Mesothelial cell of epicardium (in vitro differentiated cells): ENCODE measurements at regions not wholly inside any gene's neighbourhood (a gene's known extent, or its start where the extent isn't known, plus 50 kb on each side); places are given as distances from the start of the nearest gene placed in this dataset.

Experiments used
- DNase-seq, 2 experiments: peaks; one replicate each; pipeline ENCODE4 v3.0.0; 2021; ENCODE audit warnings: low spot score in 2 of 2; ENCODE audit not compliant: unreplicated experiment in 2 of 2
- H3K27ac Mint-ChIP-seq: 2 replicates; pipeline ENCODE4 v1.8.0; 2021; ENCODE audit warnings: mixed read lengths
- H3K27me3 Mint-ChIP-seq: 2 replicates; pipeline ENCODE4 v1.8.0; 2021; ENCODE audit warnings: low read depth, mixed read lengths
- H3K36me3 Mint-ChIP-seq: 2 replicates; pipeline ENCODE4 v1.8.0; 2021; ENCODE audit warnings: mixed read lengths
- H3K4me1 Mint-ChIP-seq: 2 replicates; pipeline ENCODE4 v1.8.0; 2021; ENCODE audit warnings: mixed read lengths
- H3K4me3 Mint-ChIP-seq: 2 replicates; pipeline ENCODE4 v1.8.0; 2021; ENCODE audit warnings: mild to moderate bottlenecking, moderate library complexity, mixed read lengths
- H3K9me3 Mint-ChIP-seq: 2 replicates; pipeline ENCODE4 v1.8.0; 2021; ENCODE audit warnings: mixed read lengths
- TF ChIP-seq, protein P1 (sequence below): fragments of 200-600 bp; sonication (generic); IDR thresholded peaks from one replicate; pipeline ENCODE4 v1.5.0; 2021; ENCODE audit warnings: antibody characterized with exemption; ENCODE audit not compliant: unreplicated experiment

DNA sequence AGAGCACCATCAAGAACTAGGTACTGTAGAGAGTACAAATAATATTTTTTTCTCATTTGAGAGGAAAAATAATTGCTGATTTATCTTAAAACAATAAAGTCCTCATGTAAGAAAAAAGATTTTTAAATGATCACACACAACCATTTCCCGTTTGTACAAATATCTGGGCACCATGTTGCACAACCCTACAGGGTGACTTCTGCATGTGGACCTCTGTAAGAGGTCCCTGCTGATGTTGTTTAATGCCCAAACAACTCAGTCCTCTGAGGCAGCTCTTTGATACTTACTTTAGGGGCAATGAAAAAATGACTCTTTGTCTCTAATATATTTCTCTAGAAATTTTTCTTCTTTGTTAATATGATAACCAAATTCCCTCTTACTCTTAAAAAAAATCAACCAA, 168.1 kb upstream of the SATB1 start:
- no peak for DNase-seq
- Mint-ChIP-seq H3K36me3 (peaks cover 6% of the 10 kb centered on the region), H3K27ac (no peak overlapping the region), H3K9me3 (peaks cover 12% of the 10 kb centered on the region), H3K4me1 (peaks cover 19% of the 10 kb centered on the region), H3K27me3 (no peaks in the 10 kb centered on the region), H3K4me3 (no peak overlapping the region)
- TF ChIP-seq, protein P1, sequence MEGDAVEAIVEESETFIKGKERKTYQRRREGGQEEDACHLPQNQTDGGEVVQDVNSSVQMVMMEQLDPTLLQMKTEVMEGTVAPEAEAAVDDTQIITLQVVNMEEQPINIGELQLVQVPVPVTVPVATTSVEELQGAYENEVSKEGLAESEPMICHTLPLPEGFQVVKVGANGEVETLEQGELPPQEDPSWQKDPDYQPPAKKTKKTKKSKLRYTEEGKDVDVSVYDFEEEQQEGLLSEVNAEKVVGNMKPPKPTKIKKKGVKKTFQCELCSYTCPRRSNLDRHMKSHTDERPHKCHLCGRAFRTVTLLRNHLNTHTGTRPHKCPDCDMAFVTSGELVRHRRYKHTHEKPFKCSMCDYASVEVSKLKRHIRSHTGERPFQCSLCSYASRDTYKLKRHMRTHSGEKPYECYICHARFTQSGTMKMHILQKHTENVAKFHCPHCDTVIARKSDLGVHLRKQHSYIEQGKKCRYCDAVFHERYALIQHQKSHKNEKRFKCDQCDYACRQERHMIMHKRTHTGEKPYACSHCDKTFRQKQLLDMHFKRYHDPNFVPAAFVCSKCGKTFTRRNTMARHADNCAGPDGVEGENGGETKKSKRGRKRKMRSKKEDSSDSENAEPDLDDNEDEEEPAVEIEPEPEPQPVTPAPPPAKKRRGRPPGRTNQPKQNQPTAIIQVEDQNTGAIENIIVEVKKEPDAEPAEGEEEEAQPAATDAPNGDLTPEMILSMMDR: no peak

DNA sequence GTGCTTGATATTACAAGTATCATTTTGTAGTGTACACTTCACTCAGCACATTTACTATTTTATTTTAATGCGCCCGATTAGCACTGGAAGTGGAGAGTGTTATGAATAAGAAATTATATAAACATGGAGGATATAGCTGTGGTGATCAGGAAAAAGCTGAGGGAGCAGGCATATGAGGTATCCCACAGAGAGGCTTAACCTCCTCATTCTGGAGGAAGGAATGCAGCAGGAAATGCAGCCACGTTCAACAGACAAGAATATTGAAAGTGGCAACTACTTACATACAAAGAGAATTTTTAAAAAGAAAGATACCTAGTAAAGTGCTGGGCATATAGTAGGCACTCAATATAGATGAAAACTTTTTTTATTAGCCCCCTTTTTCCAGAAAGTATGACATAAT, 166.0 kb upstream of the SATB1 start:
- Mint-ChIP-seq H3K4me1 (peaks cover 19% of the 10 kb centered on the region), H3K4me3 (no peak overlapping the region), H3K36me3 (no peaks in the 10 kb centered on the region), H3K27me3 (no peaks in the 10 kb centered on the region), H3K27ac (peak overlapping the region; percentile 60), H3K9me3 (no peaks in the 10 kb centered on the region)
- no peak for DNase-seq
- TF ChIP-seq, protein P1: no peak

DNA sequence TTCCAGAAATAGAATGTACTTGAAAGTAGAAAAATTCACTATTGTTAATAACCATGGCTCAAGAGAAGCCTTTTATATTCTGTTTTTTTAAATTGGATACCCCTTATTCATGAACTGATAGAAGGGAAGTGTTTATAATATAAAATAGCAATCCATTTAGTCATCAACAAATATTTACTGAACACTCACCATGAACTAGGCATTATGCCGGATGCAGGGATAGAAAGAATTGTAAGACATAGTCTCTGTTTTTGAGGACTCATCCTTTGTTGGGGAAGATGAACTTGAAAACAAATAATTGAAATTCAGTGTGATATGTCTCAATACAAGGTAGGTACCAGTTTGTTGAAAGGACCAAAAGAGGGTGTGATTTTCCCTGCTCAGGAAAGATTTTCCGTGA, 160.9 kb upstream of the SATB1 start:
- no peaks in the 10 kb centered on the region for H3K27me3 Mint-ChIP-seq
- TF ChIP-seq, protein P1: no peak
- DNase-seq: no peak
- H3K36me3 Mint-ChIP-seq: no peaks in the 10 kb centered on the region
- H3K9me3 Mint-ChIP-seq: peaks cover 8% of the 10 kb centered on the region
- no peak overlapping the region for H3K27ac Mint-ChIP-seq
- peaks cover 15% of the 10 kb centered on the region for H3K4me1 Mint-ChIP-seq
- H3K4me3 Mint-ChIP-seq: no peak overlapping the region

DNA sequence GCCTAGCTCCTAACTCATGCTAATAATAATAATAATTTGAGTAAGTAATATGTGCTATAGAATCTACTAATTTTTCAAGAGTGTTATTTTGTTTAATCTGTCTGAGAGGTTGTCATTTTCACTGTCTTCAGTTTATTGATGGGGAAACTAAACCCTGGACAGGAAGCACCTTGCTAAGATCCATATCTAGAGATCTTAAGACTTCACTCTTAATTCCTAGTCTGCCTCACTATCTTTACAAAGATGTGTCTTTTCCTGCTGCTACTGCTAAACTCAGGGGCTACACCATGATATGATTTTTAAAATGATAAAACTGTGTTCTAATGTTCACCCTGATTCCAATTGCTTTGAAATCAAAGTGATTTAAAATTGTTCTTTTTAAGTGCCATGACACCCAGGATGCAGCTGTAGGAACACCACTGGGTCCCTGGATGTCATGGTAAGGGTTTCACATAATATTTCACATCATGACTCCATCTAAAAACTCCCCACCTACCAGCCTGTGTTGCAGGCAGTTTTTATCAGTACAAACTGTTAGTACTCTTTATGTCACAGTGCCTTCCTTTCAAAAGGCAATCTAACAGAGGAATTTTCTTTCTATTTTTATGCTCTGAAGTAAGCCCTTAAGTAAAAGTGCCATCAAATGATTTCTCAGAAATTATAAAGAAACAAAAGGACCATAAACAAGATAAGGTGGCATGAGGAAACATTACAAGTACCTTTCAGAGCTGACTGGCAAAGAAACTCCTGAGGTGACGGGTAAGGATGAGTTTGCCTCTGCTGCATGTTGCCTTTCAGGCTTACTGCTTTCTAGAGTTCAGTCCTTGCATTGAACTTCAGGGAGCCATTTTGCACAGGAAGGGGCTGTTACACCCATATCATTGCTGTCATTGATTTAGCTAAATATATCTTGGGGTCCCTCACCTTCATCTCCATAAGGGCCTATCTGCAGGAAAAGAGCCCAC, 160.1 kb upstream of the SATB1 start:
- TF ChIP-seq, protein P1: no peak
- Mint-ChIP-seq H3K36me3 (no peaks in the 10 kb centered on the region), H3K4me3 (no peak overlapping the region), H3K27ac (no peak overlapping the region), H3K9me3 (peaks cover 8% of the 10 kb centered on the region), H3K27me3 (no peaks in the 10 kb centered on the region), H3K4me1 (peaks cover 7% of the 10 kb centered on the region)
- DNase-seq: no peak

DNA sequence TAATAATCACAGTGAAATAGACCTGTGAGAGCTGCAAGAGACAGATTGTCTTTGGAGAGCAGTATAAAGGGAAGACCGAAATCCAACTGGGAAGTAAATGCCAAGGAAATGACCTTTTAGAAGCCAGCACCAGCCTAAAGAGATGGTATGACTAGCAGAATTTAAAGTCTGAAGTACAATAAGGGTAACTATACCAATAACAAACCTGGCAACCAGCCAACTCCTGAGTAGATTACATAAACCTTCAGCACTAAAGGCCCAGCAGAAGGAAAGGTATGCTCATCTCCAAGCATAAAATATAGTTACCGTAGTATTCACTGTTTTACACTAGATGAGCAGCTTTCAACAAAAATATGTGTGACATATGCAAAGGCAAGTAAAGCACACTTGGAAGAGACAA, 155.1 kb upstream of the SATB1 start:
- TF ChIP-seq, protein P1: no peak
- Mint-ChIP-seq H3K4me1 (no peaks in the 10 kb centered on the region), H3K36me3 (no peaks in the 10 kb centered on the region), H3K9me3 (peaks cover 18% of the 10 kb centered on the region), H3K4me3 (no peak overlapping the region), H3K27ac (no peak overlapping the region), H3K27me3 (no peaks in the 10 kb centered on the region)
- DNase-seq: no peak
